Mesendoderm (in vitro differentiated cells): ENCODE measurements at regions not wholly inside any gene's neighbourhood (a gene's known extent, or its start where the extent isn't known, plus 50 kb on each side); places are given as distances from the start of the nearest gene placed in this dataset.

ENCODE experiments used
- DNase-seq: peaks from one replicate; pipeline ENCODE4 v3.0.0; 2013
- H2AK5ac ChIP-seq: 2 replicates; pipeline ENCODE4 v1.6.1; 2013; ENCODE audit warnings: low read length, inconsistent platforms
- H2BK120ac ChIP-seq: 2 replicates; pipeline ENCODE4 v1.6.1; 2013; ENCODE audit warnings: low read depth, mild to moderate bottlenecking, low read length, moderate library complexity, mixed read lengths
- H2BK15ac ChIP-seq: replicated peaks from 2 replicates; pipeline ENCODE4 v1.6.1; 2013; ENCODE audit warnings: low read depth, mild to moderate bottlenecking, moderate library complexity
- H2BK5ac ChIP-seq: 2 replicates; pipeline ENCODE4 v1.6.1; 2013; ENCODE audit warnings: low read length, inconsistent platforms
- H3K18ac ChIP-seq: 2 replicates; pipeline ENCODE4 v1.6.1; 2013; ENCODE audit warnings: mild to moderate bottlenecking, low read length, mixed read lengths
- H3K23ac ChIP-seq: one replicate; pipeline ENCODE4 v1.6.1; 2013; ENCODE audit warnings: low read length
- H3K27ac ChIP-seq: 2 replicates; pipeline ENCODE4 v1.5.1; 2013; ENCODE audit warnings: low read depth, mild to moderate bottlenecking, inconsistent platforms, low read length, moderate library complexity
- H3K27me3 ChIP-seq: 2 replicates; pipeline ENCODE4 v1.6.1; 2013; ENCODE audit warnings: low read length, control low read depth, mild to moderate bottlenecking, inconsistent platforms; ENCODE audit not compliant: insufficient read depth, poor library complexity
- H3K36me3 ChIP-seq: 2 replicates; pipeline ENCODE4 v1.6.1; 2013; ENCODE audit warnings: low read length, inconsistent platforms; ENCODE audit not compliant: control insufficient read depth, insufficient read depth
- H3K4ac ChIP-seq: one replicate; pipeline ENCODE4 v1.6.1; 2013; ENCODE audit warnings: low read depth, mild to moderate bottlenecking, low read length, moderate library complexity
- H3K4me1 ChIP-seq: 2 replicates; pipeline ENCODE4 v1.6.1; 2013; ENCODE audit warnings: low read depth, low read length, inconsistent platforms; ENCODE audit not compliant: control insufficient read depth
- H3K4me2 ChIP-seq: 2 replicates; pipeline ENCODE4 v1.6.1; 2013; ENCODE audit warnings: low read length
- H3K4me3 ChIP-seq: 2 replicates; pipeline ENCODE4 v1.5.1; 2013; ENCODE audit warnings: mild to moderate bottlenecking, low read length
- H3K56ac ChIP-seq: one replicate; pipeline ENCODE4 v1.6.1; 2013; ENCODE audit warnings: low read length
- H3K79me1 ChIP-seq: 2 replicates; pipeline ENCODE4 v1.6.1; 2013; ENCODE audit warnings: low read length, inconsistent platforms
- H3K79me2 ChIP-seq: 2 replicates; pipeline ENCODE4 v1.6.1; 2013; ENCODE audit warnings: mild to moderate bottlenecking, low read length; ENCODE audit not compliant: control insufficient read depth, insufficient read depth
- H3K9ac ChIP-seq: 2 replicates; pipeline ENCODE4 v1.6.1; 2013; ENCODE audit warnings: low read length, inconsistent platforms
- H4K5ac ChIP-seq: one replicate; pipeline ENCODE4 v1.6.1; 2013; ENCODE audit warnings: low read length
- H4K8ac ChIP-seq: one replicate; pipeline ENCODE4 v1.6.1; 2013; ENCODE audit warnings: low read depth, mild to moderate bottlenecking, control low read depth, low read length, moderate library complexity
- WGBS: extraction: QIAGEN DNeasy Blood & Tissue Kit; methylation state at CpG from one replicate; pipeline ENCODE4 v1.1.7; 2013; ENCODE audit warnings: low lambda C conversion rate, missing lambda C conversion rate; ENCODE audit not compliant: insufficient coverage; ENCODE audit errors: extremely low coverage; 5-methylcytosine and 5-hydroxymethylcytosine counted together

GRCh38 chr2:181788897-181789555, 102.5 kb upstream of the ITPRID2 start:
- H3K36me3 ChIP-seq: no peaks in the 10 kb centered on the region
- no peak overlapping the region for H3K23ac ChIP-seq
- no peak for DNase-seq
- WGBS: no CpG with 5 or more reads among the region's 3 CpGs
- H2BK120ac ChIP-seq: no peak overlapping the region
- H3K9ac ChIP-seq: no peak overlapping the region
- H3K79me2 ChIP-seq: no peaks in the 10 kb centered on the region
- H3K4me3 ChIP-seq: no peak overlapping the region
- peak overlapping the region; percentile 57 for H2BK15ac ChIP-seq
- H3K4me1 ChIP-seq: peaks cover 4% of the 10 kb centered on the region
- no peak overlapping the region for H2AK5ac ChIP-seq
- H2BK5ac ChIP-seq: no peak overlapping the region
- H4K5ac ChIP-seq: no peak overlapping the region
- no peak overlapping the region for H3K4ac ChIP-seq
- no peak overlapping the region for H3K27ac ChIP-seq
- H3K18ac ChIP-seq: no peak overlapping the region
- H4K8ac ChIP-seq: no peak overlapping the region
- no peak overlapping the region for H3K4me2 ChIP-seq
- H3K27me3 ChIP-seq: no peaks in the 10 kb centered on the region
- H3K56ac ChIP-seq: no peak overlapping the region
- H3K79me1 ChIP-seq: no peaks in the 10 kb centered on the region

GRCh38 chr2:181789827-181790448, 101.6 kb upstream of the ITPRID2 start:
- H3K79me1 ChIP-seq: no peaks in the 10 kb centered on the region
- H4K5ac ChIP-seq: no peak overlapping the region
- no peak overlapping the region for H3K18ac ChIP-seq
- no peak for DNase-seq
- no peak overlapping the region for H3K4ac ChIP-seq
- H2BK15ac ChIP-seq: no peak overlapping the region
- no peak overlapping the region for H2AK5ac ChIP-seq
- peak overlapping the region; percentile 23 for H2BK5ac ChIP-seq
- WGBS: no CpG with 5 or more reads among the region's 4 CpGs
- H3K27ac ChIP-seq: no peak overlapping the region
- H3K36me3 ChIP-seq: no peaks in the 10 kb centered on the region
- H3K23ac ChIP-seq: no peak overlapping the region
- peaks cover 4% of the 10 kb centered on the region for H3K4me1 ChIP-seq
- no peak overlapping the region for H4K8ac ChIP-seq
- no peak overlapping the region for H3K4me3 ChIP-seq
- no peaks in the 10 kb centered on the region for H3K27me3 ChIP-seq
- no peak overlapping the region for H3K9ac ChIP-seq
- peak overlapping the region; percentile 50 for H3K56ac ChIP-seq
- H2BK120ac ChIP-seq: peak overlapping the region; percentile 24
- H3K79me2 ChIP-seq: no peaks in the 10 kb centered on the region
- H3K4me2 ChIP-seq: no peak overlapping the region

- Histone ChIP-seq H3K4me1 (peaks cover 4% of the 10 kb centered on the region), H2AK5ac (no peak overlapping the region), H3K36me3 (no peaks in the 10 kb centered on the region), H3K4me2 (no peak overlapping the region), H3K4me3 (no peak overlapping the region), H3K27me3 (no peaks in the 10 kb centered on the region), H3K18ac (no peak overlapping the region), H3K56ac (no peak overlapping the region), H3K79me1 (no peaks in the 10 kb centered on the region), H2BK120ac (no peak overlapping the region), H4K8ac (peak overlapping the region; percentile 69), H2BK15ac (peak overlapping the region; percentile 92), H3K9ac (no peak overlapping the region), H2BK5ac (peak overlapping the region; percentile 67), H4K5ac (no peak overlapping the region), H3K23ac (no peak overlapping the region), H3K4ac (no peak overlapping the region), H3K27ac (peak overlapping the region; percentile 6), H3K79me2 (no peaks in the 10 kb centered on the region)
- WGBS: no CpG with 5 or more reads among the region's 10 CpGs
- DNase-seq: peak; percentile 69
Measured at GRCh38 chr2:181790716-181791649, 100.5 kb upstream of the ITPRID2 start.

- Histone ChIP-seq H2BK15ac (no peak overlapping the region), H3K79me2 (no peaks in the 10 kb centered on the region), H2BK120ac (no peak overlapping the region), H3K23ac (no peak overlapping the region), H2BK5ac (no peak overlapping the region), H3K4me2 (no peak overlapping the region), H3K4me3 (no peak overlapping the region), H3K79me1 (no peaks in the 10 kb centered on the region), H3K4ac (no peak overlapping the region), H3K56ac (no peak overlapping the region), H3K27me3 (no peaks in the 10 kb centered on the region), H3K36me3 (no peaks in the 10 kb centered on the region), H2AK5ac (no peak overlapping the region), H3K18ac (no peak overlapping the region), H3K9ac (no peak overlapping the region), H4K8ac (no peak overlapping the region), H4K5ac (no peak overlapping the region), H3K4me1 (peaks cover 4% of the 10 kb centered on the region), H3K27ac (no peak overlapping the region)
- no peak for DNase-seq
- WGBS: no CpG with 5 or more reads among the region's 1 CpG
Measured at GRCh38 chr2:181792906-181793305, 98.6 kb upstream of the ITPRID2 start.

GRCh38 chr2:181798022-181798421, 93.5 kb upstream of the ITPRID2 start:
- Histone ChIP-seq H3K4me2 (no peak overlapping the region), H3K9ac (no peak overlapping the region), H3K4me1 (no peaks in the 10 kb centered on the region), H4K5ac (no peak overlapping the region), H3K4ac (no peak overlapping the region), H3K4me3 (no peak overlapping the region), H3K79me1 (no peaks in the 10 kb centered on the region), H3K18ac (no peak overlapping the region), H4K8ac (no peak overlapping the region), H3K27ac (no peak overlapping the region), H2BK15ac (no peak overlapping the region), H3K23ac (no peak overlapping the region), H3K56ac (no peak overlapping the region), H2BK5ac (no peak overlapping the region), H3K27me3 (no peaks in the 10 kb centered on the region), H3K79me2 (no peaks in the 10 kb centered on the region), H2AK5ac (no peak overlapping the region), H2BK120ac (no peak overlapping the region), H3K36me3 (no peaks in the 10 kb centered on the region)
- WGBS: no CpG with 5 or more reads among the region's 2 CpGs
- DNase-seq: no peak
